HTR-8/SVneo (cell line): ENCODE measurements at regions not wholly inside any gene's neighbourhood (a gene's known extent, or its start where the extent isn't known, plus 50 kb on each side); places are given as distances from the start of the nearest gene placed in this dataset.
"Not testable (repeated sequence)": the region's sequence is repeated elsewhere in the genome, so short reads cannot be mapped to it uniquely, and the experiment has no call there.

ENCODE experiments used
- DNase-seq: peaks from one replicate; pipeline ENCODE4 v3.0.0; 2011; ENCODE audit warnings: low spot score, mixed read lengths; ENCODE audit not compliant: insufficient read length
- FAIRE-seq: peaks from 2 replicates; lab custom pipeline; 2011; peaks lifted over from hg19 to GRCh38; lab: Jason Lieb, UNC

DNA sequence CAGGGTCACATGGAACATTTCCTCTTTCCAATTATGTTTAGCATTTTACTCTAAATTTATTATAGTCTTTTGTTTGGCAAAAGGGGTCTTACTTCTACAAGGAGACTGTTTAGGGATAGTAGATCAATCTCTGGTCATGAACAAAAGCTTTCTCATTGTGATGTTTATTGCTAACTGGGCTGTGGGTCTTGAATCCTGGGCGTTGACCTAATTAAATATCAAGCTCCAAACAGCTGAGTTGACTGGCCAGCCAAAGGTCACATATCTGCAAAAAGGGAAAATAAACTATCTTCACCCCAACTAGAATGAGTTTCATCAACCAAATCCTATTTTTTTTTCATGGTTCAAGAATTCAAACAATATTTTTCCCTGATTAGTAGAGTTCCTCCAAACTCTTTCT is 245.4 kb upstream of the TUT7 start:
- FAIRE-seq: no peak
- no peak for DNase-seq

GRCh38 chr9:86598411-86599239 is 244.4 kb upstream of the TUT7 start:
- DNase-seq (no peak), FAIRE-seq (no peak)

- FAIRE-seq: no peak
- no peak for DNase-seq
Measured at GRCh38 chr9:86594724-86595123, 240.5 kb upstream of the TUT7 start.

GRCh38 chr9:86591472-86591871 is 237.3 kb upstream of the TUT7 start:
- FAIRE-seq (no peak), DNase-seq (no peak)

DNA sequence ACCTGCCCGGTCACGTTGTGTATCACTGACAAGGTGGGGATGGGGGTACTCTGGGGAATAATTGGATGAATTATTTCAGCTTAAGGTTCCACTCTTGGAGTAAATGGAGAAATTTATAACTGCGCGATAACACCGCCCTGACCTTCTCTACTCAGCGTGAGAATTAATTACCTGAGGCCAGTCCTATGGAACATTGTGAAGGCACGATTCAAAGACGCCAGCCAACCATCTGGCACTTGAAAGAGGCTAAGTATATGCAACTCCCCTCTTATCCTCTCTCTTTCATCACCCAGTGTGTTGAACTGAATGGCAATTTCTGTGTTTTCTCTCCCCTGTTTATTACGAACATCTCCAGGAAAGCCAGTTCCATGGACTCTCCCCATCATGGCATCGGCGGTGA is 235.5 kb upstream of the TUT7 start:
- FAIRE-seq: no peak
- DNase-seq: no peak

DNA sequence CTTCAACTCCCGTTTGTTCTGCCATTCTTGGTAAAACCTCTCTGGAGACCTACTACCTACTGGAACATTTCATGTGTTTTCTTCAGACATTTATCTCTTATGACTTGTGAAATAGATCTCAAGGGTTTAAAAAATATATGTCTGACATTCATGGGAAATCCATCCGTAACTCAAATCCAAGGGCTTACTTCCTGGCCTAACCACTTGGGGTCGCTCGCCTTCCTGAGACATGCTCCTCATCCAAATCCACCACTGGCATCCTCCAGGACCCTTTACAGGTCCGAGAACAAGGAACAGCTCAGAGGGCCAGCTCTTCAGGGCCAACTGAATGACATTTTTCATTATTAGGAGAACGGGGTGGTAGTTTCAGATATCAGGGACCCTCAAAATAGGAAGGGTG is 235.1 kb upstream of the TUT7 start:
- DNase-seq (no peak), FAIRE-seq (no peak)

GRCh38 chr9:86586144-86586494 is 231.9 kb upstream of the TUT7 start:
- DNase-seq (no peak), FAIRE-seq (no peak)

- FAIRE-seq (no peak), DNase-seq (no peak)
Measured at GRCh38 chr9:86585422-86586143, 231.4 kb upstream of the TUT7 start.

GRCh38 chr9:86580688-86581087 is 226.5 kb upstream of the TUT7 start:
- no peak for FAIRE-seq
- DNase-seq: no peak

DNA sequence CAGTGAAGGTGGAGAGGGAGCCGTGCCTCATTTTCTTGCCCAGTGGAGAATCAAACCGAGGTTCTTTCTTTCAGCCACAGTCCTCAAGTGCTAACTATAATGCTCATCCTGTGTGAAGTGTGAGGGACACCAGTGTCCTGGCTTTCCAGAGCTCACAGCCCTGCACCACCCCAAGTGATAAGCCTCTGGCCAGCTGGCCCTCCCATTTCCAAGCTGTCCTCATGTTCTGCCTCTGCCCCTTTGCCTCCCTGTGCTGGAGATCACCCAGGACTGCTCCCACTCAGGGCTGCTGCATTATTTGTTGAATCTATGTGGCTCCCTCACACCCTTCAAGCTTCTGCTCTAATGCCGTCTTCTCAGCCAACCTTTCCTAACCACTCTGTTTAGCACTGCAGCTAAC is 224.5 kb upstream of the TUT7 start:
- FAIRE-seq (no peak), DNase-seq (no peak)

DNA sequence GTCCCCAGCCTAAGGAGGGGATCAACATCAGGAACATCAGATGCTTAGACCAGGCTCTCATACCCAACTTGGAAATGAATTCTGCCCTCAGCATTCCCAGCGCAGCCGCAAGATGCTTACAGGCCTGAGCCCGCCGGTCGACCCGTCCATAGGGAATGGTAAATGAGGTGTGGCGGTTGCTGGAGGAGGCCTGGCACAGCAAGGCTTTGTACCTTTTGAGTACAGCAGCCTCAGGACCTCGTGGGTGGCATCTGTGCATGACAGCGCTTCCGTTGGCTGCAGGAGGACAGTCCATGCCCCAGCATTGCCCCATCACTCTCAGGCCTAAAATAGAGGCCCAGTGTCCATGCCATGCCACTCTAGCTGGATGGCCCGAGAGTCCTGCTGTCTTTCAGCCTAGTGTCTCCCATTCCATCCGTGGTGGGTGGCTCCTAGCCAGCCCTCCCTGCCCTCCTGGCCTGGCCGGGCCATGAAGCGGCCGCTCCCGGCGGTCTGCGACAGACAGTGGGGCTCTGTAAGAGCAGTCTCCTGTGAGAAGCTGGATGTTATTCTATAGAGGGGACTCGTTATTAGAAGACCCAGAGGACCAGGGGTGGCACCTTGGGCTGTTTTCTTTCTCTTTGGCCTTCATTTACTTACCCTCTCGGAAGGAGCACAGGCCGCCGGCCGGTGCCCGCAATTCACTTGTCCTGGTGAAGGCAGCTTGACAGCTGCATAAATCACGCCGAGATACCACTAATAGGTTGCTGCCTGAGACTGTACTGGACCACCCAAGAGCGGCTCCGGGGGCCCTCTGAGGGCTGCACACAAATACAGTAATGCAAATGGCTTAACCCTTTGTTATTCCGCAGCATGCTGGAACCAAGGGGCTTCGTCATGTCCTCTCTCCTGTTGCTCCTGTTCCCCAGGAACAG is 223.5 kb upstream of the TUT7 start:
- DNase-seq (no peak), FAIRE-seq (no peak)

- no peak for FAIRE-seq
- DNase-seq: no peak
Measured at GRCh38 chr9:86575825-86576525, 221.8 kb upstream of the TUT7 start.

DNA sequence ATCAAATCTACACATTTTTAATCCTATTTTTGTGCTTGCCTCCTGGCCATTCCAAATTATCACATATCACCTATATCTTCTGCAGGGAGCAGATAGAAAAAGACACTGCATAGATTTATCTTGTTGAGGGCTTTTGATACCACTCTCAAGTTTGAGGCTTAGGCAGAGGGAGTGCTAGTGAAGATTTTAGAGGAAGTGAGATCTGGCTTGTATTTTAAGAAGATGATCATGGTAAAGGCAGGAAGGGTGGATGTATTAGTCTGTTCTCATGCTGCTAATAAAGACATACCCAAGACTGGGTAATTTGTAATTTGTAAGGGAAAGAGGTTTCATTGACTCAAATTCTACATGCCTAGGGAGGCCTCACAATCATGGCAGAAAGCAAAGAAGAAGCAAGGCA is 220.9 kb upstream of the TUT7 start:
- no peak for FAIRE-seq

DNA sequence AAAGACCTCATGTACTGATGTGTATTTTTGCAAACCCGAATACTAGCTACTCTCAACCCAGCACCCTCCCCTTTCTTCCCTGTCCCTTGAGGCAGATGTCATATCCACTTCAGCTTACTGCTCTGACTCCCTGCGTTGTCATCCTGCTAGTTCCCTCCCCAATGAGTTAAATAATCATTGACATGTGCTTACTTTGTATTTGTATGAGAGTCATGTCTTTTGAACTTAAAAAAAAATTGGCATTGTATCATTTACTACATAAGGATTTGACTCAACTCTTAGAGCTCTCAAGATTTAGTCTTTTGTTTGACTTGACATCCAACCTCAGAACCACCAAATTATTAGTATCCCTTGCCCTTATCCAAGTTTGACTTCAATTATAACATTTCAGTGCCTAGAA is 219.7 kb upstream of the TUT7 start:
- no peak for DNase-seq
- FAIRE-seq: no peak

More for the DNA sequence above, 220.9 kb upstream of the TUT7 start:
- DNase-seq: no peak

- FAIRE-seq: no peak
- no peak for DNase-seq
Measured at GRCh38 chr9:86572904-86573303, 218.7 kb upstream of the TUT7 start.

DNA sequence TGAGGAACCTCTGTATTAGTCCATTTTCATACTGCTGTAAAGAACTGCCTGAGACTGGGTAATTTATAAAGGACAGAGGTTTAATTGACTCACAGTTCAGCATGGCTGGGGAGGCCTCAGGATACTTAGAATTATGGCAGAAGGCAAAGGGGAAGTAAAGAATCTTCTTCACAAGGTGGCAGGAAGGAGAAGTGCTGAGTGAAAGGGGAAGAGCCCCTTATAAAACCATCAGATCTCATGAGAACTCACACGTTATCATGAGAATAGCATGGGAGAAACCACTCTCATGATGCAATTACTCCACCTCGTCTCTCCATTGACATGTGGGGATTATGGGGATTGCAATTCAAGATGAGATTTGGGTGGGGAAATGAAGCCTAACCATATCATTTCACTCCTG is 211.4 kb upstream of the TUT7 start:
- FAIRE-seq, DNase-seq: not testable (repeated sequence)

DNA sequence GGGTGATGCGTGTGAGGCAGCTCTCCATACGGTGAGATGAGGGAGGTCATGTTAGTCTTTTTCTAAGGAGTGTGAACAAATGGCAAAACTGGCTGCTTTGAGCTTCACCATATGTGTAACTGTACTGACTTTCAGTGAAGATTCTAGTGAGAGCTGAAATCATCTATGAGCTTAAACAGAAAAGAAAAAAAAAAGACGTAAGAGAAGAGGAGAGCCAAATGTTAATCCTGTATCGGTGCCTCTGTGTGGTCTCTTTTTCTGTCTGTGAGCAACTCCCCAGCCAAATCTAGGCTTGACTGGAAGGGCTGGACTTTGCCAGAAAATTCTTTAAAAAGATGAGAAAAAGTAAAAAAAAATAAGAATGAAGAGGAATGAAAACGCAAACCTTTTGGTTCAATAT is 209.7 kb upstream of the TUT7 start:
- DNase-seq (no peak), FAIRE-seq (no peak)

GRCh38 chr9:86563350-86563749 is 209.1 kb upstream of the TUT7 start:
- FAIRE-seq (no peak), DNase-seq (no peak)

DNA sequence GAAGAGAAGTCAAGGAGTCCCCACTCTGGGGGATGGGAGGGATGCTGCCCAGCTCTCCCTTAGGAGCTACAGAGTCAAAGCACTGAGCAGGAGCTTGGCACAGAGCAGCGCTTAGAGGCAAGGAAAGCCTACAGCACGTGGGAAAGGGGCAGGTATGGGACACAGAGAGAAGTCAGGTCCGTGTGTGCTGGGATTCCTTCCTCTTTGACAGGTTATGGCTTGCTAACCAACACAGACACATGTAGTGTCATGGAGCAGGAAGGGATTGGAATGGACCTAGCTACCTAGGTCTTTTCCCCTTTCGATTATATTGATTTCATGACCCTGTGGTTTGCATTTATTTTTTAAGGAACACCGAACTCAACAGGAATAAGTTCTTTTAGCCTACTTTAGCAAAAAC is 208.5 kb upstream of the TUT7 start:
- no peak for DNase-seq
- FAIRE-seq: no peak

DNA sequence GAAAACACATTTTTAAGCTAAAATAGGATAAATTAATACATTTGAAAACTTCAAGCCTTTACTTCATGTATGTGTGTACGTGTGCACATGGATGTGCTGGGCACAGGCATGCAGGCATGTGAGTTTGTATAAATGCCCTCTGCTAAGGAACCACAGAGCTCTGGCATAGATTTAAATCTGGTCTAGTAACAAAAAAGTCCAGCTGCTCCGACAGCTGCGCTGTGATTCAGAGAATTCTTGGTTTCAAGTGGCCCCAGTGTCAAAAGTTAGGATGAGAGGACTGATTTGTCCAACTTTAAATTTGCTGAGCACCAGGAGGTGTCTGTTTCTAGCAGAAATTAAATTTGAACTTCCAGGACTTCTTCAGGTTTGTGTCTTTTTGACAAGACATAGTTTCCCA is 203.7 kb upstream of the TUT7 start:
- FAIRE-seq (no peak), DNase-seq (no peak)
